GM19351 (cell line): ENCODE measurements at regions not wholly inside any gene's neighbourhood (a gene's known extent, or its start where the extent isn't known, plus 50 kb on each side); places are given as distances from the start of the nearest gene placed in this dataset.

Experiments used
- ATAC-seq: cut with Tn5 transposase; IDR thresholded peaks from one replicate; pipeline ENCODE4 v1.9.1; 2021; ENCODE audit warnings: mild to moderate bottlenecking, moderate library complexity; ENCODE audit not compliant: unreplicated experiment

- ATAC-seq = peak; percentile 75
Measured at GRCh38 chr16:73179705-73180331, 131.9 kb upstream of the ZFHX3 start.

- ATAC-seq = no peak
Measured at GRCh38 chr16:73177729-73178295, 129.9 kb upstream of the ZFHX3 start.

GRCh38 chr16:73176577-73177013, 128.7 kb upstream of the ZFHX3 start:
- ATAC-seq = no peak

GRCh38 chr16:73172973-73173709, 125.2 kb upstream of the ZFHX3 start:
- no peak for ATAC-seq

GRCh38 chr16:73172241-73172972, 124.5 kb upstream of the ZFHX3 start:
- ATAC-seq = no peak

GRCh38 chr16:73171901-73172240, 123.9 kb upstream of the ZFHX3 start:
- ATAC-seq = no peak

- ATAC-seq = no peak
Measured at GRCh38 chr16:73171380-73171779, 123.5 kb upstream of the ZFHX3 start.

GRCh38 chr16:73170612-73171038, 122.7 kb upstream of the ZFHX3 start:
- ATAC-seq = no peak

- ATAC-seq = no peak
Measured at GRCh38 chr16:73166947-73167550, 119.1 kb upstream of the ZFHX3 start.

GRCh38 chr16:73166441-73166851, 118.5 kb upstream of the ZFHX3 start:
- ATAC-seq = no peak

- no peak for ATAC-seq
Measured at GRCh38 chr16:73163238-73163815, 115.4 kb upstream of the ZFHX3 start.

- no peak for ATAC-seq
Measured at GRCh38 chr16:73161977-73162376, 114.0 kb upstream of the ZFHX3 start.

GRCh38 chr16:73159296-73159695, 111.4 kb upstream of the ZFHX3 start:
- no peak for ATAC-seq

- ATAC-seq = no peak
Measured at GRCh38 chr16:73157861-73158260, 109.9 kb upstream of the ZFHX3 start.

- ATAC-seq = no peak
Measured at GRCh38 chr16:73154063-73154870, 106.3 kb upstream of the ZFHX3 start.

- no peak for ATAC-seq
Measured at GRCh38 chr16:73152386-73153125, 104.6 kb upstream of the ZFHX3 start.

GRCh38 chr16:73151941-73152340, 104.0 kb upstream of the ZFHX3 start:
- ATAC-seq = no peak

GRCh38 chr16:73151225-73151624, 103.3 kb upstream of the ZFHX3 start:
- no peak for ATAC-seq

GRCh38 chr16:73150786-73151185, 102.9 kb upstream of the ZFHX3 start:
- ATAC-seq = no peak
